Activated B cell treated with CpG ODN at 0.5 μM for 24 hours (primary cell): ENCODE measurements at regions not wholly inside any gene's neighbourhood (a gene's known extent, or its start where the extent isn't known, plus 50 kb on each side); places are given as distances from the start of the nearest gene placed in this dataset.
"Not testable (repeated sequence)": the region's sequence is repeated elsewhere in the genome, so short reads cannot be mapped to it uniquely, and the experiment has no call there.

Experiments
- ATAC-seq: fragments of 200-7000 bp; cut with Tn5 transposase; one replicate; pipeline ENCODE4 v1.10.0; 2021; ENCODE audit warnings: low read depth, mild to moderate bottlenecking, moderate library complexity
- CTCF ChIA-PET: fragments of 350-600 bp; sonication (Branson Sonifier 250); formaldehyde crosslinking; loops from one replicate; lab custom pipeline; 2021; ENCODE audit warnings: antibody characterized with exemption; lab: Charles Lee
- POLR2A ChIA-PET: fragments of 350-600 bp; sonication (Branson Sonifier 250); formaldehyde crosslinking; loops from one replicate; lab custom pipeline; 2021; ENCODE audit warnings: antibody characterized with exemption; lab: Charles Lee
- DNase-seq: peaks from one replicate; pipeline ENCODE4 v3.0.0; 2022
- H3K27ac Mint-ChIP-seq: one replicate; pipeline ENCODE4 v1.8.0; 2020; ENCODE audit warnings: mixed read lengths
- H3K27me3 Mint-ChIP-seq: one replicate; pipeline ENCODE4 v1.8.0; 2021; ENCODE audit warnings: mixed read lengths
- H3K36me3 Mint-ChIP-seq: one replicate; pipeline ENCODE4 v1.8.0; 2021; ENCODE audit warnings: low read depth, mixed read lengths
- H3K4me1 Mint-ChIP-seq: one replicate; pipeline ENCODE4 v1.8.0; 2021; ENCODE audit warnings: mixed read lengths
- H3K4me3 Mint-ChIP-seq: one replicate; pipeline ENCODE4 v1.8.0; 2020; ENCODE audit warnings: mild to moderate bottlenecking, mixed read lengths
- H3K9me3 Mint-ChIP-seq: one replicate; pipeline ENCODE4 v1.8.0; 2020; ENCODE audit warnings: mixed read lengths
- intact Hi-C: fragments of 100-400 bp; cut with micrococcal nuclease; formaldehyde crosslinking; loops from one replicate; pipeline ENCODE4 v1.15.1; 2024
- TF ChIP-seq, protein P1 (sequence below): fragments of 200-600 bp; IDR thresholded peaks from one replicate; pipeline ENCODE4 v1.8.0; 2022; ENCODE audit warnings: antibody characterized with exemption, mild to moderate bottlenecking

DNA sequence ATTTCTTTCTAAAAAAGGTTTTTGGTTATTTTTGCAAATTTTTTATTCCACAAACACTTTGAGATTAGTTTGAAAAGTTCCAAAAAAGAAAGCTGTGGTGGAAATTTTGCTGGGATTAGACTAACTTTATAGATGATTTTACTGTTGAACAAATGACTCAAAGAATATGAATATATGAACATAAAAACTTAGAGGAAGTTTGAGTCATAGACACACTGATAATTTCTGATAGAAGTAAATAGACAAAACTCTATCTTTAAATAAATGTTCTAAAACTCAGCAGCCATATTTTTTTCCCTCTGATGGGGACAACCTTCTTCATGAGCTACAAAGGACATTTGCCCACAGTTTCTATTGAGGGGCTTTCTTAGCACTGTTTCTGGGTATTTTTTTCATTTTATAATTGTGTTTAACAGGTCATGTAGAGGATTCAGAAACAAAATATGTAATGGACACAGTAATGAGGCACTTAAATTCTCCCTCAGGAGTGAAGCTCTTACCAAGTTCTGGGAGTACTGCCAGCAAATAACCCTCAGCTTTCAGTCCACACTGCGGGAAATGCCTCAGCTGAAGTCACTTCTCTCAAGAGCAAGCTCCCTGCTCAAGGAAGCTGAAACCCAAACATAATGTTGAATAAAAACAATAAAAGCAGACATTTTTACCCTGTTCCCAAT lies 157.6 kb downstream of the NFKBIZ start:
- H3K36me3 Mint-ChIP-seq, result no peaks in the 10 kb centered on the region
- H3K27ac Mint-ChIP-seq, result no peak overlapping the region
- TF ChIP-seq, protein P1, sequence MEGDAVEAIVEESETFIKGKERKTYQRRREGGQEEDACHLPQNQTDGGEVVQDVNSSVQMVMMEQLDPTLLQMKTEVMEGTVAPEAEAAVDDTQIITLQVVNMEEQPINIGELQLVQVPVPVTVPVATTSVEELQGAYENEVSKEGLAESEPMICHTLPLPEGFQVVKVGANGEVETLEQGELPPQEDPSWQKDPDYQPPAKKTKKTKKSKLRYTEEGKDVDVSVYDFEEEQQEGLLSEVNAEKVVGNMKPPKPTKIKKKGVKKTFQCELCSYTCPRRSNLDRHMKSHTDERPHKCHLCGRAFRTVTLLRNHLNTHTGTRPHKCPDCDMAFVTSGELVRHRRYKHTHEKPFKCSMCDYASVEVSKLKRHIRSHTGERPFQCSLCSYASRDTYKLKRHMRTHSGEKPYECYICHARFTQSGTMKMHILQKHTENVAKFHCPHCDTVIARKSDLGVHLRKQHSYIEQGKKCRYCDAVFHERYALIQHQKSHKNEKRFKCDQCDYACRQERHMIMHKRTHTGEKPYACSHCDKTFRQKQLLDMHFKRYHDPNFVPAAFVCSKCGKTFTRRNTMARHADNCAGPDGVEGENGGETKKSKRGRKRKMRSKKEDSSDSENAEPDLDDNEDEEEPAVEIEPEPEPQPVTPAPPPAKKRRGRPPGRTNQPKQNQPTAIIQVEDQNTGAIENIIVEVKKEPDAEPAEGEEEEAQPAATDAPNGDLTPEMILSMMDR, result no peak
- DNase-seq, result no peak
- no peaks in the 10 kb centered on the region for H3K27me3 Mint-ChIP-seq
- no peak overlapping the region for H3K4me3 Mint-ChIP-seq
- POLR2A ChIA-PET, result interaction anchor here (1.0 kb wide), 2 partner anchors 9 to 17 kb away, joined by 3 read pairs; no protein-coding TSS in a partner anchor
- peaks cover 25% of the 10 kb centered on the region for H3K4me1 Mint-ChIP-seq
- no peaks in the 10 kb centered on the region for H3K9me3 Mint-ChIP-seq
- intact Hi-C loops, result no loop called here
- CTCF ChIA-PET, result interaction anchor here (0.6 kb wide), 1 partner anchor 10 kb away, joined by 3 read pairs; no protein-coding TSS in a partner anchor
- no peak for ATAC-seq

DNA sequence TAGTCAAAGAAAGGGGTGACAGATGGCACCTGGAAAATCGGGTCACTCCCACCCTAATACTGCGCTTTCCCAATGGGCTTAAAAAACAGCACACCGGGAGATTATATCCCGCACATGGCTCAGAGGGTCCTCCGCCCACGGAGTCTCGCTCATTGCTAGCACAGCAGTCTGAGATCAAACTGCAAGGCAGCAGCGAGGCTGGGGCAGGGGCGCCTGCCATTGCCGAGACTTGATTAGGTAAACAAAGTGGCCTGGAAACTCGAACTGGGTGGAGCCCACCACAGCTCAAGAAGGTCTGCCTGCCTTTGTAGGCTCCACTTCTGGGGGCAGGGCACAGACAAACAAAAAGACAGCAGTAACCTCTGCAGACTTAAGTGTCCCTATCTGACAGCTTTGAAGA lies 159.1 kb downstream of the NFKBIZ start:
- H3K4me3 Mint-ChIP-seq, H3K36me3 Mint-ChIP-seq, H3K27ac Mint-ChIP-seq, H3K9me3 Mint-ChIP-seq, DNase-seq, POLR2A ChIA-PET, H3K27me3 Mint-ChIP-seq, ATAC-seq, intact Hi-C loops, CTCF ChIA-PET: not testable (repeated sequence)
- H3K4me1 Mint-ChIP-seq, result peaks cover 26% of the 10 kb centered on the region

DNA sequence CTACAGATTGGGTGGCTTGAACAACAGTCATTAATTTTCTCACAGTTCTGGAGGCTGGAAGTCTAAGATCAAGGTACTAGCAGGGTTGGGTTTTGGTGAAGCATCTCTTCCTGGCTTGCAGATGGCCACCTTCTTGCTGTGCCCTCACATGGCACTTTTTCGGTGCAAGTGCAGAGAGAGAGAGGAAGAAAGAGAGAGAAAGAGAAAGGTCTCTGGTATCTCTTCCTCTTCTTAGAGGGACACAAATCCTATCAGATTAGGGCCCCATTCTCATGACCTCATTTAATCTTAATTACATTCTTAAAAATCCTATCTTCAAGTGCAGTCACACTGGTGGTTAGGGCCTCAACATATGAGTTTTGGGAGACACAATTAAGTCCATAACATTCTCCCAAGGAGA lies 167.1 kb downstream of the NFKBIZ start:
- H3K4me1 Mint-ChIP-seq, result peaks cover 45% of the 10 kb centered on the region
- H3K4me3 Mint-ChIP-seq, result no peak overlapping the region
- peaks cover 2% of the 10 kb centered on the region for H3K36me3 Mint-ChIP-seq
- POLR2A ChIA-PET, result interaction anchor here (1.3 kb wide), 1 partner anchor 167 kb away, joined by 3 read pairs; the partner anchor contains the start of gene NFKBIZ
- H3K9me3 Mint-ChIP-seq, result peaks cover 7% of the 10 kb centered on the region
- no peaks in the 10 kb centered on the region for H3K27me3 Mint-ChIP-seq
- DNase-seq, result no peak
- peak overlapping the region; percentile 47 for H3K27ac Mint-ChIP-seq
- TF ChIP-seq, protein P1, result no peak
- no peak for ATAC-seq
- intact Hi-C loops, result no loop called here
- CTCF ChIA-PET, result interaction anchor here (3.4 kb wide), 1 partner anchor 208 kb away, joined by 11 read pairs; no protein-coding TSS in a partner anchor

GRCh38 chr3:102017784-102018183 lies 168.5 kb downstream of the NFKBIZ start:
- CTCF ChIA-PET, result interaction anchor here (0.6 to 3.4 kb wide), 4 partner anchors 10 to 207 kb away, joined by 3 to 11 read pairs (median 4); no protein-coding TSS in a partner anchor
- intact Hi-C loops, result loop anchor here (1.0 to 2.0 kb wide), 3 partner anchors 9 to 42 kb away; no protein-coding TSS in a partner anchor

GRCh38 chr3:102018551-102018950 lies 169.2 kb downstream of the NFKBIZ start:
- H3K4me3 Mint-ChIP-seq, result peak overlapping the region; percentile 15
- intact Hi-C loops, result loop anchor here (1.0 to 2.0 kb wide), 3 partner anchors 8 to 41 kb away; no protein-coding TSS in a partner anchor
- no peak for DNase-seq
- no peaks in the 10 kb centered on the region for H3K36me3 Mint-ChIP-seq
- ChIA-PET POLR2A (interaction anchor here (0.7 to 3.0 kb wide), 10 partner anchors 20 to 207 kb away, joined by 3 to 14 read pairs (median 3); partner anchors contain the start of gene NFKBIZ), CTCF (interaction anchor here (1.4 to 3.4 kb wide), 2 partner anchors 35 to 206 kb away, joined by 4 to 11 read pairs; no protein-coding TSS in a partner anchor)
- peak; percentile 82 for ATAC-seq
- H3K4me1 Mint-ChIP-seq, result peaks cover 44% of the 10 kb centered on the region
- H3K9me3 Mint-ChIP-seq, result peaks cover 3% of the 10 kb centered on the region
- no peaks in the 10 kb centered on the region for H3K27me3 Mint-ChIP-seq
- H3K27ac Mint-ChIP-seq, result peak overlapping the region; percentile 76
- TF ChIP-seq, protein P1, result no peak

More at GRCh38 chr3:102017784-102018183, 168.5 kb downstream of the NFKBIZ start:
- Mint-ChIP-seq H3K4me1 (peaks cover 44% of the 10 kb centered on the region), H3K27me3 (no peaks in the 10 kb centered on the region), H3K27ac (peak overlapping the region; percentile 72), H3K9me3 (peaks cover 7% of the 10 kb centered on the region), H3K36me3 (peaks cover 2% of the 10 kb centered on the region), H3K4me3 (no peak overlapping the region)
- TF ChIP-seq, protein P1, result no peak
- no peak for DNase-seq
- ATAC-seq, result no peak
- POLR2A ChIA-PET, result interaction anchor here (0.7 to 3.0 kb wide), 9 partner anchors 21 to 207 kb away, joined by 3 to 14 read pairs (median 3); partner anchors contain the start of gene NFKBIZ
